Activated CD8-positive, alpha-beta memory T cell treated with anti-CD3 and anti-CD28 coated beads, Interleukin-2, amount 50 U/mL, for 48 hours (primary cell): ENCODE measurements at regions not wholly inside any gene's neighbourhood (a gene's known extent, or its start where the extent isn't known, plus 50 kb on each side); places are given as distances from the start of the nearest gene placed in this dataset.

Source experiments
- DNase-seq: peaks from one replicate; pipeline ENCODE4 v3.0.0-alpha.2; 2020

GRCh38 chr10:123537188-123537961 is 128.8 kb upstream of the GPR26 start:
- no peak for DNase-seq

- DNase-seq: no peak
Measured at GRCh38 chr10:123538401-123539320, 127.5 kb upstream of the GPR26 start.

- DNase-seq: no peak
Measured at GRCh38 chr10:123544986-123545385, 121.2 kb upstream of the GPR26 start.

GRCh38 chr10:123548770-123549169 is 117.4 kb upstream of the GPR26 start:
- no peak for DNase-seq

- DNase-seq: peak; percentile 12
Measured at GRCh38 chr10:123549761-123550454, 116.2 kb upstream of the GPR26 start.

DNA sequence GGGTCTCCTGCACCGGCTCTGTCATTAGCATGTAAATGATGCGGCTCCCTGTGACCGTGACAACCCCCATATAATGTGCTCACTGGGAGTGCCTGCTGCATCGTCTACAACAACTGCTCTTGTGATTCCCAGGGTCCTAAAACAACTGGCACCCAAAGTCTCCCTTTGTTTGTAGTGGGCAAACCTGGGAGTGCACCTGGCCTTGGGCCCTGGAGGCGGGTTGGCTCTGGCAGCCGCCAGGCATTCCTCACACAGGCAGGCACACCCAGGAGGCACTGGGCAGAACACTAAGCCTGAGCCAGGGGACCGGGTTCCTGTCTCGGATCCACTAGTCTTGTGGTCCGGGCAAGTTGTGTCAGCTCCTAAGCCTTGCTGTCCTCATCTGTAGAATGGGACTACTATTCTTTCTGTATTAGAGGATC is 115.5 kb upstream of the GPR26 start:
- peak; percentile 8 for DNase-seq

DNA sequence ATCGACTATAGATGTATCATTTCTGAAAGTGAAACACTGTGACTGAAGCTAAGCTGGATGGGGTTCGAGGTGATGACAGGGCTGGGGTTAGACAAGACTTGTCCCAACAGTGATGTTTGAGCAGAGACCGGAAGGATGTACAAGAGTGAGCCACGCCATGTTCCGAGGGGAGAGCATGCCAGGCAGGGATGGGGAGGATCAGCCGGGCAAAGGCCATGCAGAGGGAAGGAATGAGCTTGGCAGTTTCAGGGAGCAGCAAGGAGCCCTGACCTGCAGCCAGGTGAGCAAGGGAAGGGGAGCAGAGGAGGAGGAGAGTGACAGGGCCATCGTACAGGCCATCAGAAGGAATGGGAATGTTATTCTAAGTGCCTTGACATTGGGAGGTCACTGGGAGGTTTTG is 114.9 kb upstream of the GPR26 start:
- peak; percentile 13 for DNase-seq

GRCh38 chr10:123552760-123553554 is 113.2 kb upstream of the GPR26 start:
- peak; percentile 17 for DNase-seq

- peak; percentile 2 for DNase-seq
Measured at GRCh38 chr10:123553810-123554430, 112.2 kb upstream of the GPR26 start.

DNA sequence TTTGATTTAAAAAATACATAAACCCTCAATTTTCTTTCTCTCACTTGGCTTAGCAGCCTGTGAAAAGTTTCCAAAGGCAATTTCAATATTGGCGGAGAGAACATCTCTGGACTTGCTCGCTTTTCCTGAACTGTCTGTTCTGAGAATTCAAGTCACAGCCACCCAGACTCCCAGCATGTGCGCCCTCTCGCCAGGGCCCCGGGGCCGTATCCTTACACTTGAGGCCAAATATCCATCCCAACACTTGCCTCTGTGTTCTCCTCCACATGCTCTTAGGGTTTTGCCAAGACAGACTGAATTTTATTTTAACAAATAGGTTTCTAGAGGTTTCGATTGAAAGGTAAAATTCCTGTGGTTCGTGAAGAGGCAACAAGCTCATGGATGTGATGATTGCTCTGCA is 111.5 kb upstream of the GPR26 start:
- peak; percentile 3 for DNase-seq

GRCh38 chr10:123555616-123556015 is 110.5 kb upstream of the GPR26 start:
- peak; percentile 20 for DNase-seq

DNA sequence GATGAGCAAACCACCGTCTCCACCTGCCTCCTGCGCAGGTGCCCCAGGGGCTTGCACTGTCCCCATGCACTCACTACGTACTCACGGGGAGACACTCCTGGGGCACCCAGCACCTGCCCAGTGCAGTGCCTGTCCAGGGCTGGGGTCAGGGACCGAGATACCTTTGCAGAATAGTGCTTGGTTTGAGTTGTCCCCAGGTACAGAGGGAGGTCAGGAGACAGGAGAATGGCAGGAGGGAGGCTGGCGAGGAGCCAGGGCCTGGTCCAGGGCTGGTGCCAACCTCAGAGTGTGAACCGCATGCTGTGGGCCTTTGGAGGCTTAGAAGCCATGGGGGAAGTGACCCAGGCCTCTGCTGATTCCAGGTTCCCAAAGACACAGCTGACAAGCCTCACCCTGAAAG is 110.1 kb upstream of the GPR26 start:
- peak; percentile 25 for DNase-seq

- DNase-seq: peak; percentile 37
Measured at GRCh38 chr10:123556736-123557135, 109.4 kb upstream of the GPR26 start.

- DNase-seq: peak; percentile 47
Measured at GRCh38 chr10:123557366-123558108, 108.6 kb upstream of the GPR26 start.

- peak; percentile 38 for DNase-seq
Measured at GRCh38 chr10:123558651-123559050, 107.5 kb upstream of the GPR26 start.

DNA sequence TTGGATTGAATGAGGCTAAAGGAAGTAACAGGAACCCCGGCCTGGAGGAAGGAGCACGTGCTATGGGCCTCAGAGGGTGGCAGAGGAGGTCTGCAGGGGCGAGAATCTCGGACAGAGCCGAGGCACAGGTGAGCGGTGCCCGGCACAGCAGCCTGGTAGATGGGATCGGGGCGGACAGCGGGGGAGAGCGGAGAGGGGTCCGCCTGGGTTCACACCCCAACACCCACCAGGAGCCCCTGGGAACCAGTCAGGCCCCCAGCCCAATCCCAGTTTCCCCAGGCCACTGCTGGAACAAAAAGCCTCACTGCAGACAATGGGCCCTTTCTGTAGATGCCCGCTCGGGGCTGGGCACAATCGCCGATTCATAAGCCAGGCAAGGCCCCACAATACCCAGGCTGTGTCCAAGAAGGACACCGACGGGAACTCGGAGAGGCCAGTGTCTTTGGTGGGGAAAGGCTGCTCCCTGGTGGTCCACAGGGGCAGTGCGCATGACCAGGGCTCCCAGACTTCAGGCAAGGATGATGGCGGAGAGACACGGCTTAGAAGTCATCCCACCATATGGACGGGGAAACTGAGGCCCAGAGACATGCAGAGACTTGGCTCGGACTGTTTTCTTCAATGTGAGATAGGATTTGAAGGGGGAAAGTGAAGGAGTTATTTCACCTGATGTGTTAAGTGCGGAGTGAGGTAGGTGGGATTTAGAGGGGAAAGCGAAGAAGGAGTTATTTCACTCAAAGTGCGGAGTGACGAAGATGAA is 106.9 kb upstream of the GPR26 start:
- DNase-seq: peak; percentile 89

DNA sequence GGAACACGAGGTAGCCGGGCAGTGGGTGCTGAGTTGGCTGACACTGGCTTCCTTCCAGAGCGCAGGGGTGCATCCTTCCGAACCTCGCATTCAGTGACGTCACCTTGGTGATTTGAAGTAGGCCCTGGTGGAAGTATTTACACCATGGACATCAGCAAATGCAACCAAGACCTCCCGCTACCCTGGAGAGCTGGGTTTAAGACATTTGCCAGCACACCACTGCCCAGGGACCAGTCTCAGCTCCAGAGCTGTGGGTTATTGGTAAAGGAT is 106.4 kb upstream of the GPR26 start:
- DNase-seq: no peak

DNA sequence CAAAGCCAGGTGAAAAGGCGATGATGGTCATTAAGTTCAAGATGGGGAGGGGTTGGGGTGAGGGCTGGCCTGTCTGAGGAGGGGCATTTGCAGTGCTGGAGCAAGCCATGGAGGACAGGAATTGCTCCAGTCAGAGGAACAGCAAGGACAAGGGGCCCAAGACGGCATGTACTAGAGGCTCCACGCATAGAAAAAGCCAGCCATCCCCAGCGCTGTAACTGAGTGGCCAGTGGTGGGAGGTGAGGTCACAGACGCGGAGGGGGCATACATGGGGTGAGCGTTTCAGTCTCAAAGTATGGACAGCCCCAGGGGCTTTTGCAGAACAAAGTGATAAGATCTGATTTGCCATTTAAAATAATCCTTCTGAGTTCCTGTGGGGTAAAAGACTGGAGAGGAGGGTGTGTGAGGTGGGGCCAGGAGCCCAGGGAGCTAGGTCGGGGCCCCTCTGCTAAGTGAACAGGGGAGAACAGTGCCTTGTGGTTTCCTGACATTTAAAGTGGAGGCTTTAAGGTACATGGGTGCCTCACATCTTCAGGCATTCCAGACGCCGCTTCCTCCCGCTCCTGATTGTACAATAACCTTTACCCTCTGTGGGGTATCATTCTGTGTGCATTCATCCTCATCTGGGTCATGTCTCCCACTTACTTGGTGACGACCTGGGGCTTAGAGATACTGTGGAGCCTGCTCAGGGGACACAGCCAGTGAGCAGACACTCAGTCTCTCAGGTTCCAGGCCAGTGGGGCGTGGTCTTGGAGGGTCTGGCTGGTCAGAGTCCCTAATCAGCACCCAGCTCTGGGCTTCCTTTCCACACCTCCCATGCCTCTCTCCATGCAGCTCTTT is 105.6 kb upstream of the GPR26 start:
- DNase-seq: no peak

GRCh38 chr10:123561141-123561440 is 105.1 kb upstream of the GPR26 start:
- DNase-seq: peak; percentile 17

DNA sequence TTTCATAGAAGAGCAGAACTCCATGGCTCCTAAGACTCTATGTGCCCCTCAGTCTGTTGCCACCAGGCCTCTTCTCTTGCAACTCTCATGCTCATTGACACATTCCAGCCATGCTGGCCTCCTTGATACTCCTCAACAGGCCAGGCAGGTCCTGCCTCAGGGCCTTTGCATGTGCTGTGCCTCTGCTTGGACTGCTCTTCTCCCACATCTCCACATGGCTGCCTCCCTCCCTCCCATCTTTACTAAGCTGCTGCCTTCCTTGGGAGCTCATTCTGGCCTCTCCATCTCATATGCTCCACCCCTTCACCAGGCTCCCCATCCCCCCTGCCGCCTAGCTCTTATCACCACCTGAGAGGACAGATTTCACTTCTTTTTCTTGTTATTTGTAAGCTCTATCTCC is 103.8 kb upstream of the GPR26 start:
- peak; percentile 34 for DNase-seq
